Adipocyte (in vitro differentiated cells): ENCODE measurements at regions not wholly inside any gene's neighbourhood (a gene's known extent, or its start where the extent isn't known, plus 50 kb on each side); places are given as distances from the start of the nearest gene placed in this dataset.
"Not testable (repeated sequence)": the region's sequence is repeated elsewhere in the genome, so short reads cannot be mapped to it uniquely, and the experiment has no call there.

Source experiments
- DNase-seq: peaks from one replicate; pipeline ENCODE4 v3.0.0-alpha.2; 2015; ENCODE audit warnings: low read depth
- H3K27me3 ChIP-seq: replicated peaks from 2 replicates; pipeline ENCODE4 v1.7.0; 2013; ENCODE audit warnings: mild to moderate bottlenecking, low read length, moderate library complexity; ENCODE audit not compliant: control insufficient read depth, insufficient read depth
- H3K36me3 ChIP-seq: 2 replicates; pipeline ENCODE4 v1.7.0; 2013; ENCODE audit warnings: low read length, mild to moderate bottlenecking, moderate library complexity; ENCODE audit not compliant: control insufficient read depth, insufficient read depth, severe bottlenecking
- H3K4me1 ChIP-seq: 2 replicates; pipeline ENCODE4 v1.7.0; 2013; ENCODE audit warnings: mild to moderate bottlenecking, low read length, moderate library complexity; ENCODE audit not compliant: control insufficient read depth, insufficient read depth
- H3K4me3 ChIP-seq: 2 replicates; pipeline ENCODE4 v1.7.0; 2013; ENCODE audit warnings: mild to moderate bottlenecking, low read length, moderate library complexity
- H3K9ac ChIP-seq: 2 replicates; pipeline ENCODE4 v1.7.0; 2013; ENCODE audit warnings: mild to moderate bottlenecking, low read length, moderate library complexity
- H3K9me3 ChIP-seq: 2 replicates; pipeline ENCODE4 v1.7.0; 2013; ENCODE audit warnings: mild to moderate bottlenecking, low read length, moderate library complexity; ENCODE audit not compliant: control insufficient read depth

- H3K4me3 ChIP-seq, result no peak overlapping the region
- H3K9ac ChIP-seq, result no peak overlapping the region
- DNase-seq, result no peak
- no peaks in the 10 kb centered on the region for H3K36me3 ChIP-seq
- H3K4me1 ChIP-seq, result peaks cover 23% of the 10 kb centered on the region
- no peaks in the 10 kb centered on the region for H3K27me3 ChIP-seq
- H3K9me3 ChIP-seq, result no peaks in the 10 kb centered on the region
These were observed 68.0 kb upstream of the PSME4 start for GRCh38 chr2:54038835-54039234.

- not testable (repeated sequence) for H3K4me1 ChIP-seq, H3K9me3 ChIP-seq, H3K27me3 ChIP-seq, H3K9ac ChIP-seq, H3K4me3 ChIP-seq, H3K36me3 ChIP-seq, DNase-seq
These were observed 60.5 kb upstream of the PSME4 start for GRCh38 chr2:54031288-54031687.

GRCh38 chr2:54030806-54031205, 60.0 kb upstream of the PSME4 start:
- H3K4me3 ChIP-seq, result no peak overlapping the region
- no peaks in the 10 kb centered on the region for H3K36me3 ChIP-seq
- no peaks in the 10 kb centered on the region for H3K4me1 ChIP-seq
- H3K9me3 ChIP-seq, result no peaks in the 10 kb centered on the region
- no peaks in the 10 kb centered on the region for H3K27me3 ChIP-seq
- H3K9ac ChIP-seq, result no peak overlapping the region
- DNase-seq, result no peak

GRCh38 chr2:54030396-54030741, 59.6 kb upstream of the PSME4 start:
- no peaks in the 10 kb centered on the region for H3K36me3 ChIP-seq
- DNase-seq, result no peak
- no peaks in the 10 kb centered on the region for H3K4me1 ChIP-seq
- H3K27me3 ChIP-seq, result no peaks in the 10 kb centered on the region
- no peak overlapping the region for H3K4me3 ChIP-seq
- no peak overlapping the region for H3K9ac ChIP-seq
- no peaks in the 10 kb centered on the region for H3K9me3 ChIP-seq

- H3K4me3 ChIP-seq, result no peak overlapping the region
- no peak overlapping the region for H3K9ac ChIP-seq
- DNase-seq, result no peak
- no peaks in the 10 kb centered on the region for H3K36me3 ChIP-seq
- no peaks in the 10 kb centered on the region for H3K4me1 ChIP-seq
- no peaks in the 10 kb centered on the region for H3K9me3 ChIP-seq
- H3K27me3 ChIP-seq, result no peaks in the 10 kb centered on the region
These were observed 59.1 kb upstream of the PSME4 start for GRCh38 chr2:54029721-54030395.

GRCh38 chr2:54025463-54026075, 54.8 kb upstream of the PSME4 start:
- H3K4me1 ChIP-seq, H3K36me3 ChIP-seq, H3K27me3 ChIP-seq, H3K9ac ChIP-seq, H3K4me3 ChIP-seq, H3K9me3 ChIP-seq, DNase-seq: not testable (repeated sequence)

- no peaks in the 10 kb centered on the region for H3K36me3 ChIP-seq
- peaks cover 13% of the 10 kb centered on the region for H3K9me3 ChIP-seq
These were observed 53.8 kb upstream of the PSME4 start for GRCh38 chr2:54024576-54024975.

GRCh38 chr2:54021702-54022101, 50.9 kb upstream of the PSME4 start:
- DNase-seq, result no peak
- H3K27me3 ChIP-seq, result no peaks in the 10 kb centered on the region
- H3K36me3 ChIP-seq, result no peaks in the 10 kb centered on the region
- peaks cover 4% of the 10 kb centered on the region for H3K4me1 ChIP-seq
- no peak overlapping the region for H3K9ac ChIP-seq
- no peak overlapping the region for H3K4me3 ChIP-seq
- peaks cover 13% of the 10 kb centered on the region for H3K9me3 ChIP-seq

More at GRCh38 chr2:54024576-54024975, 53.8 kb upstream of the PSME4 start:
- no peak for DNase-seq
- no peaks in the 10 kb centered on the region for H3K27me3 ChIP-seq
- H3K9ac ChIP-seq, result no peak overlapping the region
- no peaks in the 10 kb centered on the region for H3K4me1 ChIP-seq
- H3K4me3 ChIP-seq, result no peak overlapping the region

GRCh38 chr2:54020793-54021414, 50.1 kb upstream of the PSME4 start:
- Histone ChIP-seq H3K4me3 (no peak overlapping the region), H3K27me3 (no peaks in the 10 kb centered on the region), H3K9ac (no peak overlapping the region), H3K36me3 (no peaks in the 10 kb centered on the region), H3K9me3 (peaks cover 13% of the 10 kb centered on the region), H3K4me1 (peaks cover 10% of the 10 kb centered on the region)
- DNase-seq, result no peak
